GM23338 (cell line): ENCODE measurements at regions not wholly inside any gene's neighbourhood (a gene's known extent, or its start where the extent isn't known, plus 50 kb on each side); places are given as distances from the start of the nearest gene placed in this dataset.

ENCODE experiments used
- ATAC-seq: fragments of 200-7000 bp; cut with Tn5 transposase; 3 replicates; pipeline ENCODE4 v1.9.1; 2020
- DNase-seq: peaks from one replicate; pipeline ENCODE4 v3.0.0-alpha.2; 2015; ENCODE audit warnings: low spot score
- H2AFZ ChIP-seq: fragments of 200-600 bp; sonication (generic); 2 replicates; pipeline ENCODE4 v1.8.0; 2016; ENCODE audit warnings: antibody characterized with exemption, mild to moderate bottlenecking, moderate library complexity
- H3F3A ChIP-seq: fragments of 200-600 bp; sonication (generic); replicated peaks from 2 replicates; pipeline ENCODE4 v1.8.0; 2017; ENCODE audit warnings: antibody characterized with exemption, mixed run types, low read depth
- H3K27ac ChIP-seq: fragments of 200-600 bp; sonication (generic); 2 replicates; pipeline ENCODE4 v1.6.1; 2016; ENCODE audit warnings: low read depth
- H3K27me3 ChIP-seq: fragments of 200-600 bp; sonication (generic); 2 replicates; pipeline ENCODE4 v1.8.0; 2016; ENCODE audit warnings: mild to moderate bottlenecking, mixed run types, moderate library complexity; ENCODE audit not compliant: insufficient read depth
- H3K36me3 ChIP-seq: fragments of 200-600 bp; sonication (generic); 2 replicates; pipeline ENCODE4 v1.8.0; 2016; ENCODE audit warnings: mild to moderate bottlenecking; ENCODE audit not compliant: insufficient read depth
- H3K4me1 ChIP-seq: fragments of 200-600 bp; sonication (generic); 2 replicates; pipeline ENCODE4 v1.8.0; 2016; ENCODE audit warnings: mild to moderate bottlenecking, moderate library complexity; ENCODE audit not compliant: insufficient read depth
- H3K4me2 ChIP-seq: fragments of 200-600 bp; sonication (generic); 2 replicates; pipeline ENCODE4 v1.7.1; 2017; ENCODE audit warnings: mixed run types
- H3K4me3 ChIP-seq: fragments of 200-600 bp; sonication (generic); 2 replicates; pipeline ENCODE4 v1.6.1; 2016; ENCODE audit warnings: mixed run types
- H3K79me2 ChIP-seq: fragments of 200-600 bp; sonication (generic); replicated peaks from 2 replicates; pipeline ENCODE4 v1.8.0; 2017; ENCODE audit warnings: mild to moderate bottlenecking; ENCODE audit not compliant: insufficient read depth
- H3K9me2 ChIP-seq: fragments of 200-600 bp; sonication (generic); 2 replicates; pipeline ENCODE4 v1.8.0; 2017; ENCODE audit not compliant: insufficient read depth
- H4K20me1 ChIP-seq: fragments of 200-600 bp; sonication (generic); replicated peaks from 2 replicates; pipeline ENCODE4 v1.8.0; 2017; ENCODE audit warnings: mild to moderate bottlenecking; ENCODE audit not compliant: insufficient read depth
- H3K27ac Mint-ChIP-seq: 2 replicates; pipeline ENCODE4 v1.8.0; 2020; ENCODE audit warnings: inconsistent platforms, mild to moderate bottlenecking, moderate library complexity, mixed read lengths
- H3K27me3 Mint-ChIP-seq: 3 replicates; pipeline ENCODE4 v1.8.0; 2022; ENCODE audit warnings: low read depth, mild to moderate bottlenecking, moderate library complexity, mixed read lengths, inconsistent platforms; ENCODE audit not compliant: insufficient read depth, poor library complexity
- H3K36me3 Mint-ChIP-seq: 3 replicates; pipeline ENCODE4 v1.8.0; 2021; ENCODE audit warnings: low read depth, mild to moderate bottlenecking, inconsistent platforms, moderate library complexity, mixed read lengths
- H3K4me1 Mint-ChIP-seq: 3 replicates; pipeline ENCODE4 v1.8.0; 2020; ENCODE audit warnings: mild to moderate bottlenecking, inconsistent platforms, mixed read lengths
- H3K4me3 Mint-ChIP-seq: 3 replicates; pipeline ENCODE4 v1.8.0; 2021; ENCODE audit warnings: moderate library complexity, mild to moderate bottlenecking, inconsistent platforms, mixed read lengths
- H3K9me3 Mint-ChIP-seq: 3 replicates; pipeline ENCODE4 v1.8.0; 2020; ENCODE audit warnings: moderate library complexity, mild to moderate bottlenecking, inconsistent platforms, mixed read lengths
- EZH2 ChIP-seq: fragments of 200-600 bp; sonication (generic); IDR thresholded peaks from one replicate; pipeline ENCODE4 v1.8.0; 2017; ENCODE audit warnings: antibody characterized with exemption, mild to moderate bottlenecking, low read depth; ENCODE audit not compliant: unreplicated experiment
- NANOG ChIP-seq: IDR thresholded peaks from 2 replicates; pipeline ENCODE4 v1.6.1; 2016; ENCODE audit warnings: antibody characterized with exemption, borderline replicate concordance
- POLR2AphosphoS5 ChIP-seq: IDR thresholded peaks from 2 replicates; pipeline ENCODE4 v1.6.1; 2016; ENCODE audit warnings: antibody characterized with exemption, low read depth
- STAT1 ChIP-seq: IDR thresholded peaks from one replicate; pipeline ENCODE4 v1.6.1; 2016; ENCODE audit warnings: antibody characterized with exemption; ENCODE audit not compliant: unreplicated experiment
- ZNF114 ChIP-seq: fragments of 250-450 bp; sonication (Bioruptor Pico); IDR thresholded peaks from 2 replicates; pipeline ENCODE4 v1.5.0; 2020; ENCODE audit warnings: mild to moderate bottlenecking, moderate library complexity
- TF ChIP-seq, protein P1 (sequence below): fragments of 250-450 bp; sonication (Bioruptor Pico); IDR thresholded peaks from 2 replicates; pipeline ENCODE4 v1.5.0; 2020; ENCODE audit warnings: mild to moderate bottlenecking, moderate library complexity
- TF ChIP-seq, protein P2 (sequence below): IDR thresholded peaks from 2 replicates; pipeline ENCODE4 v1.6.1; 2016; ENCODE audit warnings: antibody characterized with exemption

GRCh38 chr17:33908363-33909064, 346.6 kb upstream of the CCL2 start (continued):
- TF ChIP-seq, protein P1, sequence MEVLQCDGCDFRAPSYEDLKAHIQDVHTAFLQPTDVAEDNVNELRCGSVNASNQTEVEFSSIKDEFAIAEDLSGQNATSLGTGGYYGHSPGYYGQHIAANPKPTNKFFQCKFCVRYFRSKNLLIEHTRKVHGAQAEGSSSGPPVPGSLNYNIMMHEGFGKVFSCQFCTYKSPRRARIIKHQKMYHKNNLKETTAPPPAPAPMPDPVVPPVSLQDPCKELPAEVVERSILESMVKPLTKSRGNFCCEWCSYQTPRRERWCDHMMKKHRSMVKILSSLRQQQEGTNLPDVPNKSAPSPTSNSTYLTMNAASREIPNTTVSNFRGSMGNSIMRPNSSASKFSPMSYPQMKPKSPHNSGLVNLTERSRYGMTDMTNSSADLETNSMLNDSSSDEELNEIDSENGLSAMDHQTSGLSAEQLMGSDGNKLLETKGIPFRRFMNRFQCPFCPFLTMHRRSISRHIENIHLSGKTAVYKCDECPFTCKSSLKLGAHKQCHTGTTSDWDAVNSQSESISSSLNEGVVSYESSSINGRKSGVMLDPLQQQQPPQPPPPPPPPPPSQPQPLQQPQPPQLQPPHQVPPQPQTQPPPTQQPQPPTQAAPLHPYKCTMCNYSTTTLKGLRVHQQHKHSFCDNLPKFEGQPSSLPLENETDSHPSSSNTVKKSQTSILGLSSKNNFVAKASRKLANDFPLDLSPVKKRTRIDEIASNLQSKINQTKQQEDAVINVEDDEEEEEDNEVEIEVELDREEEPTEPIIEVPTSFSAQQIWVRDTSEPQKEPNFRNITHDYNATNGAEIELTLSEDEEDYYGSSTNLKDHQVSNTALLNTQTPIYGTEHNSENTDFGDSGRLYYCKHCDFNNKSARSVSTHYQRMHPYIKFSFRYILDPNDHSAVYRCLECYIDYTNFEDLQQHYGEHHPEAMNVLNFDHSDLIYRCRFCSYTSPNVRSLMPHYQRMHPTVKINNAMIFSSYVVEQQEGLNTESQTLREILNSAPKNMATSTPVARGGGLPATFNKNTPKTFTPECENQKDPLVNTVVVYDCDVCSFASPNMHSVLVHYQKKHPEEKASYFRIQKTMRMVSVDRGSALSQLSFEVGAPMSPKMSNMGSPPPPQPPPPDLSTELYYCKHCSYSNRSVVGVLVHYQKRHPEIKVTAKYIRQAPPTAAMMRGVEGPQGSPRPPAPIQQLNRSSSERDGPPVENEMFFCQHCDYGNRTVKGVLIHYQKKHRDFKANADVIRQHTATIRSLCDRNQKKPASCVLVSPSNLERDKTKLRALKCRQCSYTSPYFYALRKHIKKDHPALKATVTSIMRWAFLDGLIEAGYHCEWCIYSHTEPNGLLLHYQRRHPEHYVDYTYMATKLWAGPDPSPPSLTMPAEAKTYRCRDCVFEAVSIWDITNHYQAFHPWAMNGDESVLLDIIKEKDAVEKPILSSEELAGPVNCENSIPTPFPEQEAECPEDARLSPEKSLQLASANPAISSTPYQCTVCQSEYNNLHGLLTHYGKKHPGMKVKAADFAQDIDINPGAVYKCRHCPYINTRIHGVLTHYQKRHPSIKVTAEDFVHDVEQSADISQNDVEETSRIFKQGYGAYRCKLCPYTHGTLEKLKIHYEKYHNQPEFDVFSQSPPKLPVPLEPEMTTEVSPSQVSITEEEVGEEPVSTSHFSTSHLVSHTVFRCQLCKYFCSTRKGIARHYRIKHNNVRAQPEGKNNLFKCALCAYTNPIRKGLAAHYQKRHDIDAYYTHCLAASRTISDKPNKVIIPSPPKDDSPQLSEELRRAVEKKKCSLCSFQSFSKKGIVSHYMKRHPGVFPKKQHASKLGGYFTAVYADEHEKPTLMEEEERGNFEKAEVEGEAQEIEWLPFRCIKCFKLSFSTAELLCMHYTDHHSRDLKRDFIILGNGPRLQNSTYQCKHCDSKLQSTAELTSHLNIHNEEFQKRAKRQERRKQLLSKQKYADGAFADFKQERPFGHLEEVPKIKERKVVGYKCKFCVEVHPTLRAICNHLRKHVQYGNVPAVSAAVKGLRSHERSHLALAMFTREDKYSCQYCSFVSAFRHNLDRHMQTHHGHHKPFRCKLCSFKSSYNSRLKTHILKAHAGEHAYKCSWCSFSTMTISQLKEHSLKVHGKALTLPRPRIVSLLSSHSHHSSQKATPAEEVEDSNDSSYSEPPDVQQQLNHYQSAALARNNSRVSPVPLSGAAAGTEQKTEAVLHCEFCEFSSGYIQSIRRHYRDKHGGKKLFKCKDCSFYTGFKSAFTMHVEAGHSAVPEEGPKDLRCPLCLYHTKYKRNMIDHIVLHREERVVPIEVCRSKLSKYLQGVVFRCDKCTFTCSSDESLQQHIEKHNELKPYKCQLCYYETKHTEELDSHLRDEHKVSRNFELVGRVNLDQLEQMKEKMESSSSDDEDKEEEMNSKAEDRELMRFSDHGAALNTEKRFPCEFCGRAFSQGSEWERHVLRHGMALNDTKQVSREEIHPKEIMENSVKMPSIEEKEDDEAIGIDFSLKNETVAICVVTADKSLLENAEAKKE (CRISPR knock-in tag): no peak
- no peak for TF ChIP-seq NANOG
- no peak for TF ChIP-seq POLR2AphosphoS5
- no peak for TF ChIP-seq EZH2
- no peak for TF ChIP-seq ZNF114 (CRISPR knock-in tag)

GRCh38 chr17:33910200-33910857, 344.8 kb upstream of the CCL2 start:
- no peak overlapping the region for H3K4me3 ChIP-seq
- no peak for ATAC-seq
- H3K4me2 ChIP-seq: no peak overlapping the region
- Mint-ChIP-seq H3K27me3 (peaks cover 2% of the 10 kb centered on the region), H3K9me3 (no peaks in the 10 kb centered on the region), H3K27ac (no peak overlapping the region), H3K4me1 (no peaks in the 10 kb centered on the region), H3K4me3 (no peak overlapping the region), H3K36me3 (no peaks in the 10 kb centered on the region)
- H3K79me2 ChIP-seq: no peaks in the 10 kb centered on the region
- no peak overlapping the region for H3K27ac ChIP-seq
- no peaks in the 10 kb centered on the region for H3K27me3 ChIP-seq
- no peaks in the 10 kb centered on the region for H3K36me3 ChIP-seq
- H3K4me1 ChIP-seq: no peaks in the 10 kb centered on the region
- no peaks in the 10 kb centered on the region for H4K20me1 ChIP-seq
- DNase-seq: no peak
- H3K9me2 ChIP-seq: peaks cover 18% of the 10 kb centered on the region
- H3F3A ChIP-seq: no peaks in the 10 kb centered on the region
- H2AFZ ChIP-seq: no peak overlapping the region
- no peak for TF ChIP-seq ZNF114 (CRISPR knock-in tag)
- TF ChIP-seq, protein P1 (CRISPR knock-in tag): no peak
- no peak for TF ChIP-seq STAT1
- no peak for TF ChIP-seq NANOG
- TF ChIP-seq, protein P2, sequence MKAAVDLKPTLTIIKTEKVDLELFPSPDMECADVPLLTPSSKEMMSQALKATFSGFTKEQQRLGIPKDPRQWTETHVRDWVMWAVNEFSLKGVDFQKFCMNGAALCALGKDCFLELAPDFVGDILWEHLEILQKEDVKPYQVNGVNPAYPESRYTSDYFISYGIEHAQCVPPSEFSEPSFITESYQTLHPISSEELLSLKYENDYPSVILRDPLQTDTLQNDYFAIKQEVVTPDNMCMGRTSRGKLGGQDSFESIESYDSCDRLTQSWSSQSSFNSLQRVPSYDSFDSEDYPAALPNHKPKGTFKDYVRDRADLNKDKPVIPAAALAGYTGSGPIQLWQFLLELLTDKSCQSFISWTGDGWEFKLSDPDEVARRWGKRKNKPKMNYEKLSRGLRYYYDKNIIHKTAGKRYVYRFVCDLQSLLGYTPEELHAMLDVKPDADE: no peak
